HG03342 (cell line): ENCODE measurements at regions not wholly inside any gene's neighbourhood (a gene's known extent, or its start where the extent isn't known, plus 50 kb on each side); places are given as distances from the start of the nearest gene placed in this dataset.
"Not testable (repeated sequence)": the region's sequence is repeated elsewhere in the genome, so short reads cannot be mapped to it uniquely, and the experiment has no call there.

Experiments
- ATAC-seq: cut with Tn5 transposase; IDR thresholded peaks from one replicate; pipeline ENCODE4 v1.9.1; 2021; ENCODE audit warnings: mild to moderate bottlenecking, moderate library complexity; ENCODE audit not compliant: unreplicated experiment

- ATAC-seq = no peak
Measured at GRCh38 chr13:44718467-44718866, 142.3 kb upstream of the TSC22D1 start.

- no peak for ATAC-seq
Measured at GRCh38 chr13:44715287-44716230, 139.4 kb upstream of the TSC22D1 start.

GRCh38 chr13:44713788-44714469, 137.8 kb upstream of the TSC22D1 start:
- ATAC-seq = no peak

GRCh38 chr13:44711706-44712105, 135.6 kb upstream of the TSC22D1 start:
- ATAC-seq = no peak

DNA sequence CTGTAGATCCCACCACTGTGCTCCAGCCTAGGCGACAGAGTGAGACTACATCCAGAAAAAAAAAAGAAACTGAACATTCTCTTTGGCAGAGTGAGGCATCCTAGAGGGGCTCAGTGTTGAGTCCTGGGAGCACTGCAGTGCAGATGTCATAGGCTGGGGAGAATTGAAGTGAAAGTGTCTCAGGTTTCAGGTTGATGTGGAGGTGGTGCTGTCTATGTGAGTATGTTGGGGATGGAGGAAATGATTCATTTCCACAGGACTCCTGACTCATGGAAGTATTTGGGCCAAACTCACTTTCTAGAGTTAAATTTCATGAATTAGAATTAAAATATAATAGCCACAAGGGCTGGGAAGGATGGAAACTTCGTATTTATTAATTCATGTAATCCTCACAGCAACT, 134.4 kb upstream of the TSC22D1 start:
- no peak for ATAC-seq

DNA sequence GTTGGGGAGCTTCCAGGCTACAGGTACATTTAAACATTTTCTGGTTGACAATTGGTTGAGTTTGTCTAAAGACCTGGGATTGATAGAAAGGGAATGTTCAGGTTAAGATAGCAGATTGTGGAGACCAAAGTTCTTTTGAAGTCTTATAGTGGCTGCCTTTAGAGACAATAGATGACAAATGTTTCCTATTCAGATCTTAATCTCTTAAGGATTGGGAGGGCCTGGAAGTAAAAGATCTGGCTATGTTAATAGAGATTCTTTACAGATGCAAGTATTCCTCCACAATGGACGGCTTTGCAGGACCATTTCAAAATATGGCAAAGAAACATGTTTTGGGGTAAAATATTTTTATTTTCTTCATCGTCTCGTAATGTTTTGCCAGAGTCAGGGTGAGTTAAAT, 128.7 kb upstream of the TSC22D1 start:
- ATAC-seq = not testable (repeated sequence)

GRCh38 chr13:44703371-44703770, 127.2 kb upstream of the TSC22D1 start:
- ATAC-seq = no peak

- ATAC-seq = no peak
Measured at GRCh38 chr13:44698066-44698465, 121.9 kb upstream of the TSC22D1 start.

DNA sequence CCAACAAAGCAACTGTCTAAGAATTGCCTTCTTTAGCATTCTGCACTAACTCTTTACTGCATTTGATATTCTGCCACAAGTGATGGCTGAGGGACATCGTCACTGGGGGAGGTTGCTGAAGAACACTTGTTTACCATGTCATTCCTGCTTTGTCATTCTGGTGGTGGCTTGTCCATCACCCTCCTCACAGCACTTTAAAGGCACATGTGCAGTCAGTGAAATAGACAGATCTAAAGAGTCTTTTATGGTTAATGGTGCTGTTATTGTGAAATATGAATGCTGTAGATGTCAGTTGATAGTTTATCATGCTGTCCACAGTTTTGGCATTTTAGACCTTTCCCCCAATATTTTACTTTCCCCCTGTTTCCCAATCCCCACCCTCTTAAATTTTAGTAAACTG, 120.9 kb upstream of the TSC22D1 start:
- no peak for ATAC-seq

GRCh38 chr13:44695520-44695919, 119.4 kb upstream of the TSC22D1 start:
- ATAC-seq = no peak

- ATAC-seq = no peak
Measured at GRCh38 chr13:44694842-44695241, 118.7 kb upstream of the TSC22D1 start.

DNA sequence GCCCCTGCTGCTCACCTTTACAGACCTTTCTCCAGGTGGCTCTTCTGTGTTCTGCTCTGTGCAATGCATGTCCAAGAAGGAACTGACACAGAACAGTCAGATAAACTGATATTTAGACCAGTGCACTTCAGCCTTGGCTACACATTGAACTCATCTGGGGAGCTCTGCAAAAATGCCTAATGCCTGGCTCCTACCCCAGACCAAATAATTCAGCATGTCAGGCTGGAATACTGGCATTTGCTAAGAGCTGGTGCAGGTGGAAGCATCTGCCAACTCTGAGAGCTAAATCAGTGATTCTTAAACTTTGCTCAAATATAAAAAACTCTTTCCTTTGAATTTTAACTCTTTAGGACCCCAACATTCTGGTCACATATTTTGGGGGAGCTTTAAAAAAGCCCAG, 118.2 kb upstream of the TSC22D1 start:
- ATAC-seq = no peak

GRCh38 chr13:44693156-44693764, 117.1 kb upstream of the TSC22D1 start:
- ATAC-seq = no peak

DNA sequence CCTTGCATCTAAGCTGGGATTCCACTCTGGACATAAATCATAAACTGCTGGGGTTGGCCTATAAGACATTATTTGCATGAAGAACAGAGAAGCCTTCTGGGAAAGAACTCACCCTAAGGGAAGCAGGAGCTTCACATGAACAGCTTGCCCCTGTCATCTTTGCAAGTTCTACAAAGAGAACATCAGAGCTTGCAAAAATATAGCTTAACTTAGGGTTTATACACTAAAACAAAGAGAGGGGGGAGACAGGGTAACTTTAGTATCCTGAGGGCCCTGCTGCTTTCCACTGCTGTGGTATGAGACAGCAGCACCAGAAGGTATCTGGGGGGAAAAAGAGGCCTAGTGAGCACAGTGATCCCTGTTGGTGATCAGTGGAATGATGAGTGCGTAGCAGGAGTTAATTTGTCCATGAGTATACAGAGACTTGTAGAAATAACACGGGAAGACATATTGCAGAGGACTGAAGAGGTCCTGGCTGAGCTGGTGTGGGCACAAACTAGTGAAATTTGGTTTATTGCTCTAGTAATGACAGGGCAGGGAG, 116.1 kb upstream of the TSC22D1 start:
- no peak for ATAC-seq

DNA sequence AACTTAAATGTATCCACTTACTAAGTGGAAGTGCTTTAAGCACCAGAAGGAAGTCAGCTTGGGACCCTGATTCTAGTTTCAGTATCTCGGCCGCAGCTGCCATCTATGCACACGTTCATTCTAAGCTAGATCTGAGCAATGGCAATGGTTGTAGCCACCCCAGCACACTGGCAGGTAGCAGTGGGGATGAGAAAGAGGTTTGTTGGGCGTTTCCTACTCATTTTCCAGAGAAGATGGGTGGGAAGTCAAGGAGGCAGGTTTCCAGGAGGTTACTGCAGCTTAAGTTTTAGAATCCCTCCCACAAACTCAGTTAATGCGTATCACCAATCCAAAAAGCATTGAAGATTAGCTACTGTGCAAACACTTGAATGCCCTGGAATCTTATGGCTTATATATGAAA, 114.2 kb upstream of the TSC22D1 start:
- ATAC-seq = no peak

GRCh38 chr13:44688652-44689051, 112.5 kb upstream of the TSC22D1 start:
- ATAC-seq = no peak

GRCh38 chr13:44686531-44686934, 110.4 kb upstream of the TSC22D1 start:
- ATAC-seq = no peak

DNA sequence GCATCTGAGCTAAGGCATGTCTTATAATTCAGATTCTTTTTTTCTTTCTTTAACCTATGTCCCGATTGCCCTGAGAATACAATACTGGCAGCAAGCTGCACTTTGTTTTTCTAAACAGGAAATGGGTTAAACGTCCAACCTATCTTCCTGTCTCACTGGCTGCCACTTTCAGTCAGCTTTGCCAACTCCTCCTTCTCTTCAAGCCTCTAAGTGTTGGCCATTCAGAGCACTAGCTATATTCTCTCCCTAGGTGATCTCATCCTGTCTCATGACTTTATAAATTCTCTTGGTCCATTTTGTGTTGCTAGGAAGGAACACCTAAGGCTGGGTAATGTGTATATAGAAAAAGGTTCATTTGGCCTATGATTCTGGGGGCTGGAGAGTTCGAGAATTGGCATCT, 109.5 kb upstream of the TSC22D1 start:
- no peak for ATAC-seq

DNA sequence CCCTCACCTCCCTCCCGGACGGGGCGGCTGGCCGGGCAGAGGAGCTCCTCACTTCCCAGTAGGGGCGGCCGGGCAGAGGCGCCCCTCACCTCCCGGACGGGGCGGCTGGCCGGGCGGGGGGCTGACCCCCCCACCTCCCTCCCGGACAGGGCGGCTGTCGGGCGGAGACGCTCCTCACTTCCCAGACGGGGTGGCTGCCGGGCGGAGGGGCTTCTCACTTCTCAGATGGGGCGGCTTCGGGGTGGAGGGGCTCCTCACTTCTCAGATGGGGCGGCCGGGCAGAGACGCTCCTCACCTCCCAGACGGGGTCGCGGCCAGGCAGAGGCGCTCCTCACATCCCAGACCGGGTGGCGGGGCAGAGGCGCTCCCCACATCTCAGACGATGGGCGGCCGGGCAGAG, 106.3 kb upstream of the TSC22D1 start:
- not testable (repeated sequence) for ATAC-seq

DNA sequence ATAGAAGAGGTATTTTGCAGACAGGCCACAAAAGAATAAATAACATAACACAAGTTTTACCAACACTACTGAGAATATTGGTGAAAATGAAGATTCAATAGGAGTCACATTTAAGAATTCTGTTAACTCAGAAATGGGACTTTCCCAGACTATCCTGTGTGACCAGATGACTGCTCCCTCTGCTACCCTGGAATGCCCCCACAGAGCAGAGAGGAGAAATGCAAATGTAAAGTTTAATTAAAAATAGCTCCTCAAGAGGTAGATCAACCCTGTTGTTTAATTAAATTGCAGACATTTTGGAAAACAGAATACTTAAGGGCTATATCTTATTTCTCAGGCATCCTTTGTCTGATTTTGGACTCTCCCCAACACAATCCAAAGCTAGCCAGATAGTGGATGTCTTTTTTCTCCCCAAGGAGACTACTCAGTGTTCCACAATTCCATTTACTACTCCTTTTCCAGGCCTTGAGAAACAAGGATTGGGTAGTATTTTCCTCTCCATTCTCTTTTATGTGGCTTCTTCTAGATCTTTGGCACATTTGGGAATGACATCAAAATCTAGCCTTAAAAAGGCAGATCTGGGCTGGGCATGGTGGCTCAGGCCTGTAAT, 104.7 kb upstream of the TSC22D1 start:
- ATAC-seq = no peak

DNA sequence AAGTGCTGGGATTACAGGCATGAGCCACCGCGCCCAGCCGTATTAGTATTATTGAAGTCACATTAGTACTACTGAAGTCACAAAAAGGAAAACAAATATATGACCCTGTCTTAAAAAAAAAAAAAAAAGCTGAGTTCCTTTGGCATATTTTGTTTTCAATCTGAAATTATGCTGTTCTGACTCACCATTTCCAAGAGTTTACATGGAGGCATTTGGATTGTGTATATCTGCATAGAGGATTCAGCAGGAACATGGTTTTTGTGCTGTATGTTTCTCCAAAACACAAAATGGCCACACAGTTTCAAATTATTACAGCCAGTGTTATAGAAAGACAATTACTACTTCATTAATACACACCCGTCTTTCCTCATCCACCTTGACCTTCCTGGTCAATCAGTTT, 103.5 kb upstream of the TSC22D1 start:
- ATAC-seq = no peak
